ENCODE measurements at regions not wholly inside any gene's neighbourhood (a gene's known extent, or its start where the extent isn't known, plus 50 kb on each side); places are given as distances from the start of the nearest gene placed in this dataset.

- no peak for DNase-seq
Observed at GRCh38 chr2:118227698-118228508, 139.6 kb downstream of the INSIG2 start.

GRCh38 chr2:118225666-118226065, 137.4 kb downstream of the INSIG2 start:
- DNase-seq: peak; percentile 12

GRCh38 chr2:118224895-118225311, 136.6 kb downstream of the INSIG2 start:
- DNase-seq: peak; percentile 34

GRCh38 chr2:118223992-118224894, 136.0 kb downstream of the INSIG2 start:
- peak; percentile 82 for DNase-seq

DNA sequence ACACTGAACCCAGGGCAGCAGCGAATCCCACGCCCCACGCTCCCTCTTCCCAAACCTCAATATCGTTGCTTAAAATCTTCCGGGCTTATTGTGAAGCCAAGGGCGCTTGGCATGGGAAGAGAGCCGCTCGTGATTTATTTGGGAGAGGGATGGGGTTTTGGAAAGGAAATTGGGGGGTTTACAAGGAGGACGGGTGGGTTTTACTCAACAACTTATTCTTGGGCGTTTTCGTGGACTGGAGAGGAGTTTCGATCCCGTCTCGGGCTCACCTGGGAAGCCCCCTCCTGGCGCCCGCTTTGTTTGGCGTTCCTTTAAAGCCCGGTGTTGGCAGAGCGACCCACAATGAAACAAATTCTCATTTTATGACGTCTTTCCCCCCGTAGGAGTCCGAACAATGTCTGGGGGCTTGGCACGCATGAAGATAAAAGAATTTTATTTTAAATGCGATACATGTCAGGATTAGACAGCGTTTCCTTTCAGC, 135.3 kb downstream of the INSIG2 start:
- DNase-seq: peak; percentile 78

DNA sequence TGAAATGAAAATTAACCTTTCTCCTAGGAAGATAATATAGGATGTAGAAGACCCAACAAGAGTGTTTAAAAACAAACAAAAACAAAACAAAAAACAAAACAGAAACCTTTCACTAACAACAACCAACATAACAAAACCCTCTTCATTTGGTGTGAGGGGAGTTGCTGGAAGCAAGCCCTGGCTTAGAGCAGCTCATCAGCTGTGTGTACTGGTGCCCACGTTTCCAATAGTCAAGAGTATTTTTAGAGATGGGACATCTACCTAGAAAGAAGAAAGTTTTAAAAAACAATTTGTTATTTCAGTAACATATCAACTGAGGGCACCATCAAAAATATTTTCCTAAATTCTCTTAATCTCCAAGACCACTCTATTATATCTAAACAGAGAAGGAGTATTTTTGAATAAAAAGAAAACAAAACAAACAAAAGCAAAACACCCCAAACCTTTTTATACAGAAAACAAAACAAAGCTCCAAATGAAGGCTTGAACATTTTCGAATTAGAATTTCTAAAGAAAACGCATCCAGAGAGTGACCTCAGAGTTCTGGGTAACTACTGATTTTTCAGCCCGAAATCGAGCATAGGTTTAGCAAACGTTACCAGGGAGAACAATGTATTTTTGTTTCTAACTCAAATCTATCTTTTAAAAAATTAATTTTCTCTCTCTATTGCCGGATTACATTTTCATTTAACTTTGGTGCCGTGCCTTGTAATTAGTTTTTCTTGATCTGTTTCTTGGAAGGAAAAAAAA, 134.6 kb downstream of the INSIG2 start:
- peak; percentile 26 for DNase-seq

DNA sequence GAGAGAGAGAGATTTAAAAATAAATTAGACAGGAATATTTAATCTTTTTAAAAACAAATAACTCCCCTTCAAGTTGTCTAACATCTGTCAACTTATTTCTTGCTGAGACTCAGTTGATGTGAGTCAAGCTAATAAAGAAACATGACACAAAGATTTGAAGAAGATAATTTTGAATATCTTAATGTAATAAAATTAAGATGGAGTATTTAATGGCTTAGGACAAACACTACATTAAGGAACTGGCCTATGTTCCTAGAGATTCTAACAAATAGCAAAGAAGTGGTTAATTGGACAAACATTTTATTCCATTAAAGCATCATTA, 134.0 kb downstream of the INSIG2 start:
- DNase-seq: no peak

DNA sequence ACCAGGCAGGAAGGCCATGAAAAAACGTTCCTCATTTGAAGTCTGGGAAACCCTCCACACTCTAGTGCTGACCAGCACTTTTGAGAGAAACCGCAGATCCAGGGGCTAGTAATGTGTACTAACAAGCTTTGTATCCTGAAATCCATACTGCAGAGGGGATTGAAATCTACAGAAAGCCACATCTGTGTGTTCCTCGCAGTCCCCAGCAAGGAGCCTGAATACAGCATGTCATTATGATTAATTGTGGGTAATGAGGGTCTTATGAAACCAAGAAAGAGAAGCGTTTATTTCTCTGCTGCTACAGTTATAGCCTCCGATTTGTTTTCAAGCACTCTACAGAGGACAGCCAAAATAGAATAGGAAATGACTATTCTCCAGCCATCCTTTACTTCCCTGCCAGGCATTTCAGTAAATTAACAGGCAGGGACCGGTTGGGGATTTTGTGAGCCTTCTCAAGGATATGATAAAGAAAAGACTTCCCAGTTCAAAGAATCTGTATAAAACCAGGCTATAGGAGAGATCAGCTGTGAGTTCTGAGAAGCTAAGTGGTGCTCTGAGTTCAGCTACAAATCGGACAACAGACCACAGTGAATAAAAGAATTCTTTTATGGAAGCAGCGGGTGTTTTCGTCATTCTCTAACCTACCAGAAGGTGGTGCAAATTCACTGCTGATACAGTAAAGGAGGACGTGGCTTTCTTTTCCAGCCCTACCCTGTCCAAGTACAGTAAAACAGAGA, 133.4 kb downstream of the INSIG2 start:
- DNase-seq: peak; percentile 35

DNA sequence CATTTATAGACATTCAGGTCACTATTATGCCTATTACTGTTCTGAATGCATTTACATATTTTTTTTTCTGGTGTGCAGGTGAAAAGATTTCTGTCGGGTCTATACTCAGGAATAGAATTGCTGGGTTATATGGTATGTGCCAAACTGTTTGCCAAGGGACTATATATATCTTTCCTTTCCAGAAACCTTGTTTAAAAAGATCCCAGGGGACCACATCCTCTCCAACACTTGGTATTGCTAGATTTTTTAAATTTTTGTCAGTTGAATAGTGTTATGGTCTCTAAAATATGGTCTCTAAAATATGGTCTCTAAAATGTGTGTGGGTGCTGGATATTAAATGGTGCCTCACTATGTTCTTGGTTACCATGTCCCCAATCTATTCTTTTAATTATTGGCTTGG, 131.3 kb downstream of the INSIG2 start:
- no peak for DNase-seq

GRCh38 chr2:118216224-118216623, 128.0 kb downstream of the INSIG2 start:
- no peak for DNase-seq

- no peak for DNase-seq
Observed at GRCh38 chr2:118209727-118210126, 121.5 kb downstream of the INSIG2 start.

DNA sequence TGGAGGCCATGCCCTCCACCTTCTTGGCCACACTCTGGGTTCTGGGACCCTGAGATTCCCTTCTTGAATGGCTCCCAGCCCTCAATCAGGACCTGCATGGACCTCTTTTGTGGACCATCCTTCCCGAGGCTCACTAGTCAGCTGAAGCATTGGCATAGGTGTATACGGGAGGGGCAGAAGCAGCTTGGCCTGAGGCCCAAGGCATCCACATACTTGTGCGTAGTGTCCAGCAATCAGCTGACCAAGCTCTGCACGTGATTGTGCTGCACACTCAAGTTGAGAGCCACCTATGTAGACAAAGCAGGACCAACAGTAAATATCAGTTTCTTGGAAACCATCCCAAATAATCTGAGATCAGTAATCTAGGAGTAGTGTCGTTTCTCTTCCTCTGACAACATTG, 119.6 kb downstream of the INSIG2 start:
- DNase-seq: no peak

DNA sequence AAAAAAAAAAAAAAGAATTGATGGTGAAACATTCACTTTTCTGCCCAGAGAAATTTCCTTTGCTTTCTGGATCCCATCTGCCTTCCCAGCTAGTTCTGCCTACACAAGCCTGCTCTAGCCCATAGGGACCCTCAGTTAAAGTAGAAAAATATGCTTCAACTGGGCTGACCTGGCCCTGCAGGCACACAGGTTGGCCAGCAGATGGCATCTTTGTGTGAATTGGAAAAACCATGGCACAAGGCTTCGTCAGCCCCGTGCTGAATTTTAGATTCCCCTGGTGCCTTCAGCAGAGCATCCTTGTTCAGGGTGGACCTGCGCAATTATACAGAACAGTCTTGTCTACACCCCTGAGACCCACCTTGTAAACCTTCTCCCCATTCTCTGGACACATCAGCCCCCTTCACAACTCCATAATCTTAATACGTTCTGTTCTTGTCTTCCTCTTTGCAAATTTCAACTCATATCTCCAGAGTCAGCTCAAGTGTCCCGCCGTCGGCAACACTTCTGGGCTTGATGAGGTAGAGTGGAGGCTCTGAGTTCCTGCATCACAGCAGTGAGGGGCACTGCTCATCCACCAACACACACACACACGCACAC, 114.5 kb downstream of the INSIG2 start:
- no peak for DNase-seq

DNA sequence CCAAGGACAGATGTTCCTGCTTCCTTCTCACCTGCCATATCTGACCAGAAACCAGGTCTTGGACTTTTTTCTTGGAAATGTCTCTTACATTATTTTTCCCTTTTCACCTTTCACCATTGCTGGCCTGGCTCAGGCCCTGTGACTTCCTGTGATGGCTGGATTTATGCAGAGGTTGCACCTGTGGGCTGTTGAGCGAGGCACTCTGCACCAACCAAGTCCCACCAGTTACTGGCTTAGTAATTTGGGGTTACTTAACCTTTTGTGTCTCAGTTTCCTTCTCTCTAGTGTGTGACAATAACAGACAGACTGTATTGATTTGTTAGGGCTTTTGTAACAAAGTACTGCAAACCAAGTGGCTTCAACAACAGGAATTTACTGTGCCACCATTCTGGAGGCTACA, 110.0 kb downstream of the INSIG2 start:
- DNase-seq: no peak

DNA sequence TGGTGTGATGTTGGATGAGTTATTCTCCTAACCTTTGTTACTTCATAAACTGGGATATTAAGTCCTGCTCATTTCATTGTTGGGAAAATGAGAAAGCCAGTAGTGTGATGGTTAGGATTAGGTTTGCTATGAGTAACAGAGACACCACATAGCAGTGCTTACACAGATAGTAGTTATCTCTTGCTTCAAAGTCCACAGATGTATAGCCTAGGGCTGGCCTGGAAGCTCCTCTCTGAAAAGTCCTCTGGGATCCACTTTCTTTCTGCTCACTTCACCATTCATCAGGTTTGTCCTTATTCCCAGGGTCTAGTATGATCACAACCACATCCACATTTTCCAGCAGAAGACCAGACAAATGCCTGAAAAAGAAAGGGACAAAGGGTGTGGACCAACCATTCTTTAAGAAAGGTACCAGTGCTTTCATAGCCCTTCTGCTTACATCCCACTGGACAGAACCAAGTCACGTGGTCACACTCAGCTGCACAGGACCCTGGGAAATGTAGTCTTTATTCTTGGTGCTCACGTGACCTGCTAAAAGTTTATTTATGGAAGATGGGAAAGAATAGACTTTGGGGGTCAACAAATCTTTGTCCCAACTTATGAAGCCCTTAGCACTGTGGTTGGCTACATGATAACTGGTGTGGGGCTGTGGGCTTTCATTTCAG, 108.9 kb downstream of the INSIG2 start:
- DNase-seq: no peak

DNA sequence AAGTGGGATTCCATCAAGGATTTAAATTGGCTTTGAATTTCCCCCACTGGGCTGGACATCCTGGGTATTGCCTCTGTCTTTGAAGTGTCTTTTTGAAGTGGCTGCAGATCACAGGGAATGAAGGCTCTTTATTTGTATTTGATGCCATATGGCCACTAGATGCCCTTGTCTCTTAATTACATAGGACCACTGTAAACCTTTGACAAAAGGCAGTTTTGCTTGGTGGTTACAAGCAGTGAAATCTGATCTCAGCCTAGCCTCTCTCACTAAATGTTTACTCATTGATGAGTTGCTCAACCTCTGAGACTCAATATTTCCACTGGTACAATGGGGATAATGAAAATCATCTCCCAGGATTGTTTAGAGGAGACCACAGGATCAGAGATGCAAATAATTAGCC, 102.2 kb downstream of the INSIG2 start:
- no peak for DNase-seq

- DNase-seq: no peak
Observed at GRCh38 chr2:118186858-118187254, 98.6 kb downstream of the INSIG2 start.

DNA sequence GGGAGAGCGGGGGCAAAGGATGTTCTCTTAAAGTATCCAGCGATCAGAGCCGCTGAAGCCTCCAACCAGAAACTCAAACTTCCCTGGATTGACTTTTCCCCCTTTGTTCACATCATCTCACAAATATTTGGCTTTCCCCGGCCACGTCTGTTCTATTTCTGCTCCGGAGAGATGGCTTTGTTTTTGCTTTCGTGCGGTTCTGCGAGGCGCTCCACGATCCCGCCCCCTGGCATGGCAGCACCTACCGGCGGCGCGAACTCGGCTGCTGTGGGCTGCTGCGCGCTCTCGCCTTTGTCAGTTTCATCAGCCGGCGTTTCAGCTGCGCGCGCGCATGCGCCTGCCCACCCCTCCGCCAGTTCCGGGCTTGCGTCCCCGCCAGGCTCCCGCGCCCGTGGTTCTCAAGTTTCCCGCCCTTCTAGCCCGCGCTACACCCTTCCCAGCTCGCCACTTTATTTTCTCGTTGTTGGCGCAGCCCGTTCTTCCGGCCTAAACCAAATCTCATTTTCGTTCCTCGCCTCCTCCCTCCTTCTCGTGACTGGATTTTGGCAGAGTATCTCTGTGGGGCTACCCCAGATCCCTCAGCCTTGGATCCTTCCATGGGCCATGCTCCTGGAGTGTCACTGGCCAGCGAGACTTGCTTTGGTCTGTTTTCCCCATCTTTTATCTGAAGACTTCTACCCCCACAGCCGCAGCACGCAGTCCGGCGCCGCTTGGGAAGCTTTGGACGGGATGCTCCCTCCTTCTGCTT, 98.0 kb downstream of the INSIG2 start:
- DNase-seq: peak; percentile 88

DNA sequence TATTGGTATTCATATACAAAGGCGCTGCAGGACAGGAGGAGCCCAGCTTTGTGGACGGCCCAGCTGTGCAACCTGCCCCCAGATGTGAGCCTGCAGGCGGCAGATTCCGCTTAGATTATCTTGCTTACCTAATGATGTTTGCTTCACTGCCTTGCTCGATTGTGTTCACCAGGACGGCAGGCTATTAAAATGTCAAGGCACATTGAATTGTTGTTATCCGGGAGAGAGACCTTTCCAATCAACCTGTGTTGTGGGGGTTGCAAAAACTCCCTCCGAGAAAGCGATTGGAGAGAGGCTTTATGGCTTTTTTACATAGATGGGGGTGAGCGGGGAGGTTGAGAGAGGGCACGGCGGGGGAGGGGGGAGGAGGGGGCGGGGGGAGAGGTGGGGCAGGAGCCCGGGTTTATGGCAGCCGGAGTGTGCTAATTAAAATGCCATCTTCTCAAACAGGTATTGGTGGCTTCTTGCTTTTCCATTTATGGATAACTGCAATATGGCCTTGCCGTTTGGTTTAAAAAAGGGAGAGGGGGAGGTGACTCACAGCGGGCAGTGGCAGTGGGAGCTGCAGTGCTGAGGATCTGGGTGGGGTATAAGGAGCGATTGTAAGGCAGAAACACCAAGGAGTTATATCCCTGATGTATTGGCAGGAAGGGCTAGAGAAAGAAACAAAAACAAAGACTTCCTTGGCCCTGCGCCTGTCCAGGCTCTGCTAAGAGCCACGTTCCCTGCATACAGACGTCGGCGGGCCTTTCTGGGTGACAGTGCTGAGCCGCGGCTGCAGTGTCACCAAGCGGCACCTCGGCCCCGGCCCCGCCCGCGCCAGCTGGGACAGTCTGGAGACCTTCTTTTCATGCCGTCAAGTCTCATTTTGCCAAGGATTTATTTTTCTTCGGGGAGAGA, 97.2 kb downstream of the INSIG2 start:
- DNase-seq: peak; percentile 52
